NCI-H187 treated with DMSO at 0.1 percent for 48 hours (cell line): ENCODE measurements at regions not wholly inside any gene's neighbourhood (a gene's known extent, or its start where the extent isn't known, plus 50 kb on each side); places are given as distances from the start of the nearest gene placed in this dataset.
"Not testable (repeated sequence)": the region's sequence is repeated elsewhere in the genome, so short reads cannot be mapped to it uniquely, and the experiment has no call there.

Experiments used
- DNase-seq: peaks from one replicate; lab custom pipeline; 2025; lab: John Stamatoyannopoulos, UW

GRCh38 chr20:19834783-19835182 lies 76.7 kb downstream of the RIN2 start:
- no peak for DNase-seq

DNA sequence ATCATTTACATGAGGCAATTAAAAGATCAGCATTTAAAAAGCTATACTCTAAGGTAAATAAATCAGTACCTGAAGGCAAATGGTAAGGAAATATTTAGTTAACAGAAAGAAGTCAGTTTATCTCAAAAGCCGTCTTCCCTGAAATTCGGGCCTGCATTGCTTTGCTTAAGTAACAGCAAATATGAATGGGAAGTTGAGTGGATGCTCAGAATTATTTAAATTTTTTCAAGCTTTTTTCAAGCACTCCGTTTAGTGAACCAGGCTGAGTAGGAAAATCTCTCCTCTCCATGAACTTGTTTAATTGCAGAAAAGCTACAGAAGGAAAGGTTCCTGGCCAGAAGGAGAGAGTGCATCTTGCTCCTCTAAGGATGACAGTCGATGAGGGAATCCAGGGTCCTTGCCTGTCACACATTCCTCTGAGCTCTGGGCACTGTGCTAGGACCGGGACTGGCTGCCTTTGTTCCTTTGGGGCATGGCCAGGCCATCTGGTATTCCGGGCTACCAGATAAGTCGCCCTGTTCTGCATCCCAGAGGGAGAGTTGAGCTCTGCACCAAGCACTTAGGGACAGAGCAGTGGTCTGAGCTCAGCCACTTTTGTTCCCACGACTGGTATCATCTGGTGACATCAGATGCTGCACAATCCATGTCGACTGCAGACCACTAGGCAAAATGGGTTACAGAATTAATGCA lies 77.6 kb downstream of the RIN2 start:
- DNase-seq: no peak

DNA sequence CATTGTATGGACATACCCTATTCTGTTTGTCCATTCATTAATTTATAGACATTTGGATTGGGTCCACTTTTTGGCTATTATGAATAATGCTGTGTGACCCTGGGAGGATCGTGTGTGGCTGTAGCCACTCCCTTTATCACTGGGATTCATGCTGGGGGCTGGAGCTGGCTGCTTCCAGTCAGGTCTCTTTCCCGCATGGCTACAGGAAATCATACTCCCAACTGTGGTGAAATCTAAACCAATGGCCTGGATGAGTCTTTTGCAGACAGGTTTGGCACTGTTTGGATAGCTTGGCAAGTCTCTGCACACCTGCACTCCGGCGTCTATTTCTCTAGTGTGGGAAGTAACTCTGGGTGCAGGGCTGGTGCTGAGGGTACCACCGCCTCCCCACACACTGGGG lies 80.4 kb downstream of the RIN2 start:
- no peak for DNase-seq

DNA sequence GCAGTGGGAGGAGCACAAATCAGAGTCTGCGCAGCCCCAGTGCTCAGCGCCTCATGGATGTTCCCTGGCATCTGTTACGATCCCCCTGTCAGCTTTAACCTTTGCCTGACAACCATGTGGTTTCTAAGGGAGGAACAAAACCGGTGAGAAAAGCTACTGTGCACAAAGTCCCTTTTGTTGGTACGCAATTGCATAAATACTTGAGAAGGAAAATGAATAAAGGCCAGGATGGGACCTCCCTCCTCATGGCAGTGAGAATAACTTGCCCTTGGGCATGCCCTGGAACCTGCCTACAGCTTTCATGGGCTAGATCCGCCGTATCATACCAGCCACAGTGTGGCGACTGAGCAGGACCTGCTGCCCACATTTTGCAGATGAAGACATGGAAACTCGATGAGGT lies 81.0 kb downstream of the RIN2 start:
- DNase-seq: no peak

- no peak for DNase-seq
These were observed 82.2 kb downstream of the RIN2 start for GRCh38 chr20:19840111-19840710.

DNA sequence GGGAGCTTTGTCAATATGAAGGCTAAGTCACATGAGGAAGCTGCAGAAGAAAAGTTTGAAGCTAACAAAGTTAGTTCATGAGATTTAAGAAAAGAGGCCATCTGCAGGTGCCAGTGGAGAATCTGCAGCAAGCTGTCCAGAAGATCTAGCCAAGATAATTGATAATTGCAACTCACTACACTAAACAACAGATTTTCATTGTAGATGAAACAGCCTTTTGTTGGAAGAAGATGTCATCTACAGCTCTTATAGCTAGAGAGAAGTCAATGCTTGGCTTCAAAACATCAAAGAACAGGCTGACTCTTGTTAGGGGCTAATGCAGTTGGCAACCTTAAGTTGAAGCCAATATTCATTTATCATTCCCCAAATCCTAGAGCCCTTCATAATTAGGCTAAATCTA lies 83.7 kb downstream of the RIN2 start:
- DNase-seq: no peak

DNA sequence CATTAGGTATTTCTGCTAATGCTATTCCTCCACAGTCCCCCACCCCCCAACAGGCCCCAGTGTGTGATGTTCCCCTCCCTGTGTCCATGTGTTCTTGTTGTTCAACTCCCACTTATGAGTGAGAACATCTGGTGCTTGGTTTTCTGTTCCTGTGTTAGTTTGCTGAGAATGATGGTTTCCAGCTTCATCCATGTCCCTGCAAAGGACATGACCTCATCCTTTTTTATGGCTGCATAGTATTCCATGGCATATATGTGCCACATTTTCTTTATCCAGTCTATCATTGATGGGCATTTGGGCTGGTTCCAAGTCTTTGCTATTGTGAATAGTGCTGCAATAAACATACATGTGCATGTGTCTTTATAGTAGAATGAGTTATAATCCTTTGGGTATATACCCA lies 86.8 kb downstream of the RIN2 start:
- DNase-seq: not testable (repeated sequence)

DNA sequence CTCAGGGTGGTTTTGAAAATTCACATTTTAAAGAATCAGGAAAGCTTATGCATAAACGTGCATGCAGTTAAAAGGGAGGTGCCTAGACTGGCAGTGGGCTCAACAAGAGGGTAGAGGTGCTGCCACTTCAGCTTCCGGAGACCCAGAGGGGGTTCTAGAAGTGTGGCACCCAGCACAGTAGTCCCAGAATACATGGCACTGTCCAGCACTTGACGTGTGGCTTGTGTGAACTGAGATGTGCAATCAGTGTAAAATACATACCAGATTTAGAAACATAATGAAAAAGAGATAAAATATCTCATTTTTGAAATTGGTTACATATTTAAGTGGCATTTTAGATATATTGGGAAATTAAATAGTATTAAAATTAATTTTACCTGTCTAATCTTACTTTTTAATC lies 89.3 kb downstream of the RIN2 start:
- DNase-seq: no peak

GRCh38 chr20:19849341-19850197 lies 91.5 kb downstream of the RIN2 start:
- no peak for DNase-seq

- DNase-seq: no peak
These were observed 92.1 kb downstream of the RIN2 start for GRCh38 chr20:19850198-19850533.

DNA sequence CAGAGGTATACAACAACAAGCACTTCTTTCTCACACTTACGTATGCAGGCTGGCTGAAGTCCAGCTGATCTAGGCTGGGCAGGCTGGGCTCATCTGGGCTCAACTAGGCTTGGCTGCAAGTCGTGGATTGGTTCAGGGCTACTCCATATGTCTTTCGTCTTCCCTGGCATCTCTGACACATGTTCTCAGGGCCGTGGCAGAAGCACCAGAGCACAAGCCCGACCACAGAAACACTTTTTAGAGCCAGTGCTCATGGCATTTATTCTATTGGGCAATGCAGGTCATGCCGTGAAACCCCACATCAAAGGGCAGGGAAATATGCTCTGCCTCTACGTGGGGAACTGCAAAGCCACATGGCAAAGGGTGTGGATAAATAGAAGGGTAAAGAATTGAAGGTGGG lies 93.8 kb downstream of the RIN2 start:
- no peak for DNase-seq

DNA sequence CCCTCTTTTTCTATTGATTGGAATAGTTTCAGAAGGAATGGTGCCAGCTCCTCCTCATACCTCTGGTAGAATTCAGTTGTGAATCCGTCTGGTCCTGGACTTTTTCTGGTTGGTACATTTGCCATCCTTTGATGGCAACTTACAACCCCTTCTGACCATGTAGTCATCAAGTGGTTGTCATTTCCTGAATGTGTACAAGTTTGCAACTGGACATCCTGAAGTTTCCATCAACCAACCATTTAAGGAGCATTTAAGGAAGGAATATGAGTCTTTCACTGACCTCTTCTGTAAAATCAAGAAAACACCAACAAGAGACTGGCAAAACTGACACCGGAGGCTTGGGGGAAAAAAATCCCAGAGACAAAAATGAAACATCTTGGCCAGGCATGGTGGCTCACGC lies 97.4 kb downstream of the RIN2 start:
- no peak for DNase-seq

GRCh38 chr20:19858466-19859371 lies 100.7 kb downstream of the RIN2 start:
- DNase-seq: no peak

GRCh38 chr20:19859444-19859843 lies 101.4 kb downstream of the RIN2 start:
- DNase-seq: no peak

DNA sequence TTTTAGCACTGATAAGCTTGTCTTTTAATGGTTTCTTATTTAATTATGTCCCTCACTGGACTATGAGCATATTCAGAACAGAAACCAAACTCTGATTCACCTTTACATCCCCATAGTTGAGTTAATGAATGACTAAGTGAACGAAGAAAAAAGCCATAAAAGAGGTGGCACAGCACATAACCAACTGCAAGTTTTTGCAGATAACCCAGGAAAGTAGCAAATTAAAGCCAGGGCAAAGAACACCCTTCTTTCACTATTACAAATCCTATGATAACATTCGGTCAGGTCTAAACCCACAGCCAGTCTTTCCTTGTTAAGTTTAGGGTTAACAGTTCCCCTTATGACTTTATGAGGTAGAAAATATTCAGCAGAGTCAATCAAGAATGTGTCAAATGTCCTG lies 102.7 kb downstream of the RIN2 start:
- no peak for DNase-seq

DNA sequence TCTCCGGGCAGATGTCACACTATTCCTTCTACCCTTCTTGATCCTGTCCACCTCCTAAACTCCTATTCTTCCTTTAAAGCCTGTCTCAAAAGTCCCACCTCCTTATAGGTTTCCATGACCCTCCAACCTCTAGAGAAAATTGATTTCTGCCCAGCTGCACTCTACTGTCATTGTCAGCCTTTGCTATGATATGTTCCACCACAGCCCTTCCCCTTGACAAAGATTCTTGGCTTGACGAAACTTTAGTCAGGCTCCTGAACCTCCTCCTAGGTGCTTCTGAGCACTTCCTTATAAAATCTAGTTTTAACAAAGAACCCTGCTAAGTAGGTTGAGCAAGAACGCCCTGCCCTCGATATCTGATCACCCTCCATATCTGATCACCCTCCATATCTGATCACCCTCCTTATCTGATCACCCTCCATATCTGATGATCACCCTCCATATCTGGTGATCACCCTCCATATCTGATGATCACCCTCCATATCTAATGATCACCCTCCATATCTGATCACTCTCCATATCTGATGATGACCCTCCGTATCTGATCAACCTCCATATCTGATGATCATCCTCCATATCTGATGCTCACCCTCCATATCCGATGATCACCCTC lies 103.2 kb downstream of the RIN2 start:
- DNase-seq: no peak

GRCh38 chr20:19864130-19864529 lies 106.1 kb downstream of the RIN2 start:
- no peak for DNase-seq

- DNase-seq: no peak
These were observed 108.0 kb downstream of the RIN2 start for GRCh38 chr20:19866070-19866469.

- DNase-seq: no peak
These were observed 109.0 kb downstream of the RIN2 start for GRCh38 chr20:19867074-19867473.

- no peak for DNase-seq
These were observed 109.9 kb downstream of the RIN2 start for GRCh38 chr20:19867940-19868371.

GRCh38 chr20:19868441-19868840 lies 110.4 kb downstream of the RIN2 start:
- DNase-seq: no peak

DNA sequence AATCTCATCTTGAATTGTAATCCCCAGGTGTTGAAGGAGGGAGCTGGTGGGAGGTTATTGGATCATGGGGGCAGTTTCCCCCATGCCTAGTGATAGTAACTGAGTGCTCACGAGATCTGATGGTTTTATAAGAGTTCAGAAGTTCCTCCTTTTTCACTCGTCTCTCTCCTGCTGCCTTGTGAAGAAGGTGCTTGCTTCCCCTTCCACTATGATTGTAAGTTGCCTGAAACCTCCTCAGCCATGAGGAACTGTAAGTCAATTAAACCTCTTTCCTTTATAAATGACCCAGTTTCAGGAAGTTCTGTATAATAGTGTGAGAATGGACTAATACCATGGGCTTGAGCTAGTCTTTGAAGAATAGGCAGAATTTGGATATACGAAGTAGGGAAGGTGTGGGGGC lies 113.9 kb downstream of the RIN2 start:
- no peak for DNase-seq
